ENCODE measurements at regions not wholly inside any gene's neighbourhood (a gene's known extent, or its start where the extent isn't known, plus 50 kb on each side); places are given as distances from the start of the nearest gene placed in this dataset.
"Not testable (repeated sequence)": the region's sequence is repeated elsewhere in the genome, so short reads cannot be mapped to it uniquely, and the experiment has no call there.

- Mint-ChIP-seq H3K4me1 (ENCODE audit: low read depth) (no peaks in the 10 kb centered on the region), H3K27ac (no peak overlapping the region), H3K4me3 (no peak overlapping the region), H3K27me3 (no peaks in the 10 kb centered on the region), H3K9me3 (peaks cover 8% of the 10 kb centered on the region), H3K36me3 (no peaks in the 10 kb centered on the region)
- no peak for DNase-seq
- ChIA-PET CTCF (no interaction called here), POLR2A (no interaction called here)
- intact Hi-C loops (cut with micrococcal nuclease) = no loop called here
Measured at GRCh38 chr14:43258396-43258795, 1248.7 kb downstream of the FSCB start.

GRCh38 chr14:43256996-43257395, 1250.1 kb downstream of the FSCB start:
- H3K27ac Mint-ChIP-seq; H3K4me1 Mint-ChIP-seq (ENCODE audit: low read depth); H3K9me3 Mint-ChIP-seq; intact Hi-C loops (cut with micrococcal nuclease); CTCF ChIA-PET; H3K4me3 Mint-ChIP-seq; H3K27me3 Mint-ChIP-seq; H3K36me3 Mint-ChIP-seq; POLR2A ChIA-PET; DNase-seq: not testable (repeated sequence)

- Mint-ChIP-seq H3K4me3 (no peak overlapping the region), H3K27me3 (no peaks in the 10 kb centered on the region), H3K4me1 (ENCODE audit: low read depth) (no peaks in the 10 kb centered on the region), H3K27ac (no peak overlapping the region), H3K9me3 (peaks cover 6% of the 10 kb centered on the region), H3K36me3 (no peaks in the 10 kb centered on the region)
- intact Hi-C loops (cut with micrococcal nuclease) = no loop called here
- DNase-seq = no peak
- ChIA-PET POLR2A (no interaction called here), CTCF (no interaction called here)
Measured at GRCh38 chr14:43252866-43253265, 1254.2 kb downstream of the FSCB start.

- Mint-ChIP-seq H3K36me3 (no peaks in the 10 kb centered on the region), H3K4me3 (no peak overlapping the region), H3K27ac (no peak overlapping the region), H3K4me1 (ENCODE audit: low read depth) (no peaks in the 10 kb centered on the region), H3K27me3 (no peaks in the 10 kb centered on the region), H3K9me3 (peaks cover 11% of the 10 kb centered on the region)
- CTCF ChIA-PET = no interaction called here
- POLR2A ChIA-PET = no interaction called here
- intact Hi-C loops (cut with micrococcal nuclease) = no loop called here
- no peak for DNase-seq
Measured at GRCh38 chr14:43249591-43249990, 1257.5 kb downstream of the FSCB start.

GRCh38 chr14:43249116-43249515, 1258.0 kb downstream of the FSCB start:
- peaks cover 16% of the 10 kb centered on the region for H3K9me3 Mint-ChIP-seq
- intact Hi-C loops (cut with micrococcal nuclease) = no loop called here
- DNase-seq = no peak
- ChIA-PET CTCF (no interaction called here), POLR2A (no interaction called here)
- H3K4me3 Mint-ChIP-seq = no peak overlapping the region
- H3K36me3 Mint-ChIP-seq = no peaks in the 10 kb centered on the region
- H3K27ac Mint-ChIP-seq = no peak overlapping the region
- no peaks in the 10 kb centered on the region for H3K27me3 Mint-ChIP-seq
- H3K4me1 Mint-ChIP-seq (ENCODE audit: low read depth) = no peaks in the 10 kb centered on the region

GRCh38 chr14:43247877-43248276, 1259.2 kb downstream of the FSCB start:
- no peaks in the 10 kb centered on the region for H3K4me1 Mint-ChIP-seq (ENCODE audit: low read depth)
- DNase-seq = no peak
- ChIA-PET POLR2A (no interaction called here), CTCF (no interaction called here)
- intact Hi-C loops (cut with micrococcal nuclease) = no loop called here
- peaks cover 17% of the 10 kb centered on the region for H3K9me3 Mint-ChIP-seq
- no peak overlapping the region for H3K27ac Mint-ChIP-seq
- no peaks in the 10 kb centered on the region for H3K27me3 Mint-ChIP-seq
- no peaks in the 10 kb centered on the region for H3K36me3 Mint-ChIP-seq
- no peak overlapping the region for H3K4me3 Mint-ChIP-seq

- Mint-ChIP-seq H3K27me3 (no peaks in the 10 kb centered on the region), H3K9me3 (peaks cover 17% of the 10 kb centered on the region)
- intact Hi-C loops (cut with micrococcal nuclease) = no loop called here
Measured at GRCh38 chr14:43244142-43244625, 1262.9 kb downstream of the FSCB start.

GRCh38 chr14:43243168-43243567, 1263.9 kb downstream of the FSCB start:
- ChIA-PET POLR2A (no interaction called here), CTCF (no interaction called here)
- peaks cover 13% of the 10 kb centered on the region for H3K9me3 Mint-ChIP-seq
- H3K4me3 Mint-ChIP-seq = no peak overlapping the region
- H3K27me3 Mint-ChIP-seq = no peaks in the 10 kb centered on the region
- no peaks in the 10 kb centered on the region for H3K36me3 Mint-ChIP-seq
- no peaks in the 10 kb centered on the region for H3K4me1 Mint-ChIP-seq (ENCODE audit: low read depth)
- no peak overlapping the region for H3K27ac Mint-ChIP-seq
- no peak for DNase-seq
- intact Hi-C loops (cut with micrococcal nuclease) = no loop called here

More at GRCh38 chr14:43244142-43244625, 1262.9 kb downstream of the FSCB start:
- no peak for DNase-seq
- CTCF ChIA-PET = no interaction called here
- H3K36me3 Mint-ChIP-seq = no peaks in the 10 kb centered on the region
- H3K4me3 Mint-ChIP-seq = no peak overlapping the region
- no peak overlapping the region for H3K27ac Mint-ChIP-seq
- POLR2A ChIA-PET = no interaction called here
- no peaks in the 10 kb centered on the region for H3K4me1 Mint-ChIP-seq (ENCODE audit: low read depth)

GRCh38 chr14:43232261-43232660, 1274.8 kb downstream of the FSCB start:
- ChIA-PET POLR2A (no interaction called here), CTCF (no interaction called here)
- H3K27me3 Mint-ChIP-seq = no peaks in the 10 kb centered on the region
- peaks cover 14% of the 10 kb centered on the region for H3K9me3 Mint-ChIP-seq
- H3K27ac Mint-ChIP-seq = no peak overlapping the region
- no peak for DNase-seq
- H3K4me1 Mint-ChIP-seq (ENCODE audit: low read depth) = no peaks in the 10 kb centered on the region
- intact Hi-C loops (cut with micrococcal nuclease) = no loop called here
- no peak overlapping the region for H3K4me3 Mint-ChIP-seq
- no peaks in the 10 kb centered on the region for H3K36me3 Mint-ChIP-seq

- ChIA-PET POLR2A (no interaction called here), CTCF (no interaction called here)
- Mint-ChIP-seq H3K27ac (no peak overlapping the region), H3K27me3 (no peaks in the 10 kb centered on the region), H3K9me3 (peaks cover 8% of the 10 kb centered on the region), H3K36me3 (no peaks in the 10 kb centered on the region), H3K4me1 (ENCODE audit: low read depth) (no peaks in the 10 kb centered on the region), H3K4me3 (no peak overlapping the region)
- intact Hi-C loops (cut with micrococcal nuclease) = no loop called here
- DNase-seq = no peak
Measured at GRCh38 chr14:43215524-43215923, 1291.6 kb downstream of the FSCB start.

- CTCF ChIA-PET = no interaction called here
Measured at GRCh38 chr14:43207189-43207588, 1299.9 kb downstream of the FSCB start.

GRCh38 chr14:43204816-43205215, 1302.3 kb downstream of the FSCB start:
- ChIA-PET CTCF (no interaction called here), POLR2A (no interaction called here)
- no peaks in the 10 kb centered on the region for H3K4me1 Mint-ChIP-seq (ENCODE audit: low read depth)
- H3K27ac Mint-ChIP-seq = no peak overlapping the region
- no peak for DNase-seq
- H3K36me3 Mint-ChIP-seq = no peaks in the 10 kb centered on the region
- H3K4me3 Mint-ChIP-seq = no peak overlapping the region
- no peaks in the 10 kb centered on the region for H3K27me3 Mint-ChIP-seq
- peaks cover 7% of the 10 kb centered on the region for H3K9me3 Mint-ChIP-seq
- intact Hi-C loops (cut with micrococcal nuclease) = no loop called here

More at GRCh38 chr14:43207189-43207588, 1299.9 kb downstream of the FSCB start:
- Mint-ChIP-seq H3K4me1 (ENCODE audit: low read depth) (no peaks in the 10 kb centered on the region), H3K4me3 (no peak overlapping the region), H3K9me3 (peaks cover 7% of the 10 kb centered on the region), H3K27me3 (no peaks in the 10 kb centered on the region), H3K27ac (no peak overlapping the region), H3K36me3 (no peaks in the 10 kb centered on the region)
- DNase-seq = no peak
- intact Hi-C loops (cut with micrococcal nuclease) = no loop called here
- POLR2A ChIA-PET = no interaction called here

- Mint-ChIP-seq H3K4me3 (no peak overlapping the region), H3K27ac (no peak overlapping the region), H3K36me3 (no peaks in the 10 kb centered on the region), H3K9me3 (no peaks in the 10 kb centered on the region), H3K27me3 (no peaks in the 10 kb centered on the region), H3K4me1 (ENCODE audit: low read depth) (no peaks in the 10 kb centered on the region)
- DNase-seq = no peak
- ChIA-PET CTCF (no interaction called here), POLR2A (no interaction called here)
- intact Hi-C loops (cut with micrococcal nuclease) = no loop called here
Measured at GRCh38 chr14:43200519-43200918, 1306.6 kb downstream of the FSCB start.

- Mint-ChIP-seq H3K27me3 (no peaks in the 10 kb centered on the region), H3K4me1 (ENCODE audit: low read depth) (no peaks in the 10 kb centered on the region), H3K27ac (no peak overlapping the region), H3K4me3 (no peak overlapping the region), H3K9me3 (no peaks in the 10 kb centered on the region), H3K36me3 (no peaks in the 10 kb centered on the region)
- CTCF ChIA-PET = no interaction called here
- POLR2A ChIA-PET = no interaction called here
- no peak for DNase-seq
- intact Hi-C loops (cut with micrococcal nuclease) = no loop called here
Measured at GRCh38 chr14:43198465-43198864, 1308.6 kb downstream of the FSCB start.

All from activated CD4-positive, alpha-beta memory T cell treated with anti-CD3 and anti-CD28 coated beads for 36 hours (primary cell).